HG02981 (cell line): ENCODE measurements at regions not wholly inside any gene's neighbourhood (a gene's known extent, or its start where the extent isn't known, plus 50 kb on each side); places are given as distances from the start of the nearest gene placed in this dataset.
"Not testable (repeated sequence)": the region's sequence is repeated elsewhere in the genome, so short reads cannot be mapped to it uniquely, and the experiment has no call there.

Experiments used
- ATAC-seq: cut with Tn5 transposase; IDR thresholded peaks from one replicate; pipeline ENCODE4 v1.9.1; 2021; ENCODE audit warnings: mild to moderate bottlenecking, moderate library complexity; ENCODE audit not compliant: unreplicated experiment

- ATAC-seq = no peak
These were observed 589.8 kb upstream of the CYLC2 start for GRCh38 chr9:102405218-102405867.

DNA sequence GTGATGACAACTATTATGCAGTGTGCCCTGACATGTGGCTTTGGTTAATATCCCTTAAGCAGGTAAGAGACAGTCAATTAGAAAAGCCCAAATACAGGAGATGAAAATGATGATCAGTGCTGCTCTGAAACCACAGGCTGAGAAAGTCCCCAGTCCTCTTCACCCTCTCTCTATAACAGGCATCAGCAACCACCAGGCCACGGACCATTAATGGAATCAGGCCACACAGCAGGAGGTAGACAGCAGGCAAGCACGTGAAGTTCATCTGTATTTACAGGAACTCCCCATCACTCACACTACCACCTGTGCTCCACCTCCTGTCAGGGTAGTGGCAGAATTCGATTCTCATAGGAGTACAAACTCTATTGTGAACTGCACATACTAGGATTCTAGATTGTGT, 591.6 kb upstream of the CYLC2 start:
- ATAC-seq = no peak

DNA sequence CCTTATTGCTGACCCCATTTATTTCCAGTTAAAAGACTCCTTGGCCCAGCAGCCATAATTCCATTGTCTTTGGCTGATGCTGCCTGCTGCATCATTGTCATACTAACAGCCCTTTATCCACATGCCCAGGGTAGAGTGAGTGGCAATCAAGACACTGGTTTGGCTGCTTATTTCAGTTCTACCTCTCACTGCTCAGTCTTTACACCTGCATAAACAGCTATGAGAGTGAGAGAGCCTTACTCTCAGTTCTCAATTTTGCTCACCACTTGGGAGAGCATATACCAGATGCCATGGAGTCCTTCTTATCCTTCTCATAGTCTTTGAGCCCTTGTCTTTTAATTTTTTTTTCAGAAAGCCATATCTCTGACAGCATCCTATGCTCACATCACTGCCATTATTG, 596.9 kb upstream of the CYLC2 start:
- no peak for ATAC-seq

DNA sequence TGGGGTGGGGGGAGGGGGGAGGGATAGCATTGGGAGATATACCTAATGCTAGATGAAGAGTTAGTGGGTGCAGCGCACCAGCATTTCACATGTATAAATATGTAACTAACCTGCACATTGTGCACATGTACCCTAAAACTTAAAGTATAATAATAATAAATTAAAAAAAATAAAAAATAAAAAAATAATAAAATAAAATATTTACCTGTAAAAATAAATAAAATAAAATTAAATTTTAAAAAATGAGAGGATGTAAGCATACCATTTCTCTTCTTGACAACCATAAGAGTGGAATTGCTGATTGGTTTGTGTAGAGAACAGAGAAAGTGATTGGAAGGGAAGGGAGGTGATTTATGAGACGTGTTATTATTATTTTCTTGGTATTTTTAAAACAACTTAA, 609.5 kb upstream of the CYLC2 start:
- not testable (repeated sequence) for ATAC-seq

GRCh38 chr9:102362470-102363132, 624.2 kb upstream of the GRIN3A start:
- no peak for ATAC-seq

DNA sequence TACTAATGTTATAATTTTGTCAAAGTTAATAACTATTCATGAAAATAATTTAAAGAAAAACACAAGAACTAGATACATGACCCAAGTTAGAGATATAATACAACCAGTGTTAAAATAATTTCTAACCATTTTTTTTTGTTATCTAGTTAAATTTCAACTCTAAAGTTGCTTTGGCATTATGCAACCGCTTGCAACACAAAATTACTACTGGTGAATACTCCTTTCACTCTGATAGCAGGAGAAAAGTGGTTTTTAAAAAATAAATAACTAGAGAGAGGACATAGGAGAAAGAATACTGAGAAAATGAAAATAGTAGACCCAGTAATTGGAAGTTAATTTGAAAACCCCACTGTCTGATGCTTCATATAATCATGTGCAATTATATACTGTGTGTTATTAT, 622.4 kb upstream of the GRIN3A start:
- ATAC-seq = no peak

DNA sequence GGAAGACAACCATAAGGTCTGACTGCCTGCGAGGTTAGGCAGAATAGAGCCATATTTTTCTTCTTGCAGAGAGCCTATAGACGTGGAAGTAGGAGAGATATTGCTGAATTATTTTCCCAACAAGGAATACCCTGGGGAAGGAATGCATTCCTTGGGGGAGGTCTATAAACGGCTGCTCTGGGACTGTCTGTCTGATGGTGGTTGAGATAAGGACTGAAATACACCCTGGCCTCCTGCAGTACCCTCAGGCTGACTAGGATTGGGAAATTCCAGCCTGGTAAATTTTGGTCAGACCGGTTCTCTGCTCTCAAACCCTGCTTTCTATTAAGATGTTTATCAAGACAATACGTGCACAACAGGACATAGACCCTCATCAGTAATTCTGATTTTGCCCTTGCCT, 617.5 kb upstream of the GRIN3A start:
- no peak for ATAC-seq

DNA sequence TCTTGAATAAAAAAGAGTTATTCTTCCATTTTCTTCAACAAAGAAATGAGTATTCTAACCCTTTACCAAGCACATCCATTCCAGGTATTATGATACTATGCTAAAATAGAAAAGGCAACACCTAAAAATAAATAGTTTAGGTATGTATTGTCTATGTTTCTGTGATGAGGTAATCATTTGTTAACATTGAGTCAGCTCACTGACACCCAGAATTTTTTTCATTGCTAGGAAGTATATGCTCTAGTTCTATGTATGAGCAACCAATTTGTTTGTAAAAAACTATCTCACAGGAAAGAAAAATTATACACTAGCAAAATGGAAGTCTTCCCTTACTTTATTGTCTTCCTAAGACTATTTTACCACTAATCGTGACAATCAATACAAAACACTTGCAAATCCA, 615.6 kb upstream of the GRIN3A start:
- no peak for ATAC-seq

DNA sequence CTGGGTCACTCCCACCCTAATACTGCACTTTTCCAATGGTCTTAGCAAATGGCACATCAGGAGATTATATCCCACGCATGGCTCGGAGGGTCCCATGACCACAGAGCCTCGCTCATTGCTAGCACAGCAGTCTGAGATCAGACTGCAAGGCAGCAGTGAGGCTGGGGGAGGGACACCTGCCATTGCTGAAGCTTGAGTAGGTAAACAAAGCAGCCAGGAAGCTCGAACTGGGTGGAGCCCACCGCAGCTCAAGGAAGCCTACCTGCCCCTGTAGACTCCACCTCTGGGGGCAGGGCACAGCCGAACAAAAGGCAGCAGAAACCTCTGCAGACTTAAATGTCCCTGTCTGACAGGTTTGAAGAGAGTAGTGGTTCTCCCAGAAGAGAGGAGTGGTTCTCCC, 599.0 kb upstream of the GRIN3A start:
- not testable (repeated sequence) for ATAC-seq

GRCh38 chr9:102309379-102309778, 570.9 kb upstream of the GRIN3A start:
- no peak for ATAC-seq

- no peak for ATAC-seq
These were observed 556.7 kb upstream of the GRIN3A start for GRCh38 chr9:102295188-102295587.

- no peak for ATAC-seq
These were observed 535.5 kb upstream of the GRIN3A start for GRCh38 chr9:102273952-102274351.

GRCh38 chr9:102253099-102253498, 514.7 kb upstream of the GRIN3A start:
- ATAC-seq = no peak

DNA sequence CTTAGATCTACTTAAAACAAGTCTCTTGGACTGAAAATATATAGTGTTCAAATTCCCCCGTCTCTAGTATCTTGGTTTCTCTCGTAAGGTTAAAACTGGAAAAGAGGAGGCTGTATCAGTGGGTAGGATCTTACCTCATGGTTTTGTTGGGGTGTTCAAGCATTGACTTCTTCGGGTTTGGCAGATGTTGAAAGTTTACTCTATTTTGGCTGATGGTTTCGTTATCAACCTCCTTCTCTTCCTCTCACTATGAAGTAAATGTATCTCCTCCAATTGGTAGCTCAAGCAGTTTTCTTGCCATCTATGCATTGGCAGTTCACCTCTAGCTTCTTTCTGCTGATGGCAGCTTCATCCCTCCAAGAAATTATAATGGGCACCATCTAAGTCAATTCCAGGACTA, 506.5 kb upstream of the GRIN3A start:
- ATAC-seq = no peak

DNA sequence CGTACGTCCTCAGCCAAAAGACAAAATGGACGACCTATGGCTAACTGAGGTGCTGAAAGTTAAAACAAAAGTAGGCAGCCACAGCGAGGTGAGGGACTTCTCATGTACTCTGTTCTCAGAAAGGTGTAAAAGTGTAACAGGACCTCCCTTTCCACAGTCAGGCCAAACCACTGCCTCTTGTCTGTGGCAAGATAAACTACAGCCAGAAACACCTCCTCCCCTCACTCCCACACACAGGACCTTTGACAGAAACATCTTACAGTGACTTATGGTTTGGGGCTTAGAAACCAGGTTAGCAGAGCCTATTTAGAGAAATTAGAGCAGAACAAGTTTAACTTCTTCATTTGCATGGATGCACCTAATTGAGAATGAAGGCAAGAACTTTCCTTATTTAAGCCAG, 499.1 kb upstream of the GRIN3A start:
- ATAC-seq = no peak

- no peak for ATAC-seq
These were observed 498.6 kb upstream of the GRIN3A start for GRCh38 chr9:102237094-102237493.

GRCh38 chr9:102227416-102227815, 489.0 kb upstream of the GRIN3A start:
- ATAC-seq = not testable (repeated sequence)

- no peak for ATAC-seq
These were observed 487.5 kb upstream of the GRIN3A start for GRCh38 chr9:102225841-102226441.

- not testable (repeated sequence) for ATAC-seq
These were observed 485.1 kb upstream of the GRIN3A start for GRCh38 chr9:102223320-102224136.

GRCh38 chr9:102209176-102209575, 470.7 kb upstream of the GRIN3A start:
- no peak for ATAC-seq

GRCh38 chr9:102206432-102206831, 468.0 kb upstream of the GRIN3A start:
- no peak for ATAC-seq

DNA sequence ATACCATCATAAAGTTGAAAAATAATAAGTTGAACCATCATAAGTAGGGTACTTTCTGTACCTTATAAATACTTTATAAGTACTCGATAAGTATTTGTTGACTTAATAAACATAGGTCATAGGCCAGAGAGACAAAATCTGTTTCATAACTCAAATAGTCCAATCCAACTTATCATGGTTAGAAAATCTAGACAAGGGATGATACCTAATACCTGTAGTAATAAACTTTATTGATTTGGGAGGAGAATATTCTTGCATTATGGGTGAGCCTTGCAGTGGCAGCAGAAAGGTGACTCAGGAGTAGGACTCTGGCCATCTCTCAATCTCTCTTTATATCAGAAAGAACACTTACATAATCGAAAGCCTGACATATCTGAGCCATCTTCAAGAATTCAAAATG, 466.8 kb upstream of the GRIN3A start:
- no peak for ATAC-seq
